NOMO-1 treated with DMSO at 0.1 percent for 48 hours (cell line): ENCODE measurements at regions not wholly inside any gene's neighbourhood (a gene's known extent, or its start where the extent isn't known, plus 50 kb on each side); places are given as distances from the start of the nearest gene placed in this dataset.

Experiments used
- DNase-seq: peaks from one replicate; lab custom pipeline; 2025; ENCODE audit not compliant: unreplicated experiment; lab: John Stamatoyannopoulos, UW

DNA sequence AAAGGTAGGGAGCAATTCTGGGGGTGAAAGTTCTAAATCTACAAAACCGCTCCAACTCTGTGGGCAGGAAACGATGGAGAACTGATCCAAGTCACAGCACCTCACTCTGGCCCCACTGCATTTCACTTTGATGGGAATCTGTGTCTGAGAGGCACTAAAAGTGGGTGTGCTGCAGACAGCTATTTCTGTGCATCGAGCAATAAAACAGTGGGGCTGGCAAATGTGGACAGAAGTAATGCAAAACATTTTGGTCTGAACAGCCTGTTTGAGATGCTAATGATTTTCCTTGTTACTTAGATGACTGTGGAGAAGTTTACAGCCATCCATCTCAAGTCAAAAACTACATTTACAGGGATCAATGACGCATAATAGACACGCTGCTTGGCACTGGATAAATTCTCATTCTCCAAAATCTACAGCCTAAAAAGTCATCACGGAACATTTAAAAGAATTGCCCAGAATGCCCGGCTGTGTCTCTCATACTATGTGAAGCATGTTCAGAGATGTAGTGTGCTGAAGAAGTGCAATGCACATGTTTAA lies 1671.6 kb upstream of the TENM3 start:
- DNase-seq = no peak

GRCh38 chr4:180578175-180578574 lies 1665.0 kb upstream of the TENM3 start:
- DNase-seq = no peak

- DNase-seq = no peak
These were observed 1662.1 kb upstream of the TENM3 start for GRCh38 chr4:180581061-180581460.

GRCh38 chr4:180587379-180587778 lies 1655.8 kb upstream of the TENM3 start:
- no peak for DNase-seq

GRCh38 chr4:180589575-180589974 lies 1653.6 kb upstream of the TENM3 start:
- no peak for DNase-seq

DNA sequence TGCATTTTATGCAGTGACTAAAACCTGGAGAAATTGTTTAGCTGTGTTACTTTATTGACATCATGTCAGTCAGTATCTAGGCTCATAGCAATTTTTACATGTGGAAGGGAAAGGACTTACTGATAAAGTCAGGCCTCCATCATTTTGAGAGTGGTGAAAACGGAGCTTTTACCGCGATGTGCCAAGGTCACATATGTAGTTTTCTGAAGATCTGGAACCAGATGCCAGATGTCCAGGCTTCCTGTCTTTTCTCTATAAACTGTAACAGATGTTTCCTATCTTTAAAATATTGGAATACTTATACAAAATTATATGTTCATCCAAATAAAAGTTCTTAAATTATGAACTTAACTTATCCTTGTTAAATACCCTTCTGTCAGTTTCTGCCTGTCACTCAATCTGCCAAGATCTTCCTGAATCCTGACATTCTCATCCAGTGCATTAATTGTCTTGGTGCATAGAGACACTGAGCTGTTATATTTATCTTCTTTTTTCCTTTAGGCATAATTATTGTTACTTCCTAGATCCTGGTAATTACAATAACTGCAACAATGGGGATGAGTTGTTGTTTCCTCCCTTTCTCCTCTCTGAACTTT lies 1646.2 kb upstream of the TENM3 start:
- no peak for DNase-seq

GRCh38 chr4:180598281-180598680 lies 1644.9 kb upstream of the TENM3 start:
- DNase-seq = no peak

GRCh38 chr4:180603791-180604190 lies 1639.4 kb upstream of the TENM3 start:
- DNase-seq = no peak

DNA sequence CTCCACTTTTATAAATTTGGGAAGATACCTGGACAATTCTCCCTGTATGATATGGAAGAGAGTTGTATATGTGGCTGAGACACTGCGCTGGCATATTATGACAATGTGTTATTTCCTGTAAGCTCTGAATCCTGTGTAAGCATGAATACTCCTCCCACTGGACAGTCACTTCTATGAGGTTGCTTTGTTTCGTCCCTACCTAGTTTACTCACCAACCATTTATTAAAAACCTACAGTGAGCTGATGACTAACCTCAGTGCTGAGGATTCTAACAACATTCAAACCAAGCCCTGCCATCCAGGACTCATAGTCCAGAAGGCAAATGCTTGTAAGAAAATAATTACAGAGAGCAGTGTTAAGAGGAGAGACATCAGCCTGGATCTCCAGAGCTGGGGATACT lies 1632.9 kb upstream of the TENM3 start:
- DNase-seq = no peak

- DNase-seq = no peak
These were observed 1627.5 kb upstream of the TENM3 start for GRCh38 chr4:180615746-180616145.

- DNase-seq = no peak
These were observed 1626.0 kb upstream of the TENM3 start for GRCh38 chr4:180617196-180617595.

- no peak for DNase-seq
These were observed 1624.8 kb upstream of the TENM3 start for GRCh38 chr4:180618396-180618795.

DNA sequence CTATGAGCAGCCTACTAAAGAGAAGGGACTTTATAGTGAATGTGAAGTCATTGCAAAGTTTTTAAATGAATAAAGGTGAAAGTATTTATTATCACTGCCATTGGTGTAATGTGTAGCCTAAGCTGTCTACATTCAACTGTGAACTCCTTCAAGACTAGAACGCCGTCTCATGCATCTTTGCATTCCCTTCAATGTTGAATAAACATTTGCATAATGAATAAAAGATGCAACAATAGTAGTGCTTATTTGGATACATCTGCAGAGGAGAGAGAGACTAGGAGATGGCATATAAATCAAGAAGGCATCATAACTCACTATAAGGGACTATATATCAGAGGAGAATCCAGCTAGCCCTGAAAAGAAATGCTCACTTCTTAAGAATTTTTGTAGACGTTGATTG lies 1623.8 kb upstream of the TENM3 start:
- no peak for DNase-seq

DNA sequence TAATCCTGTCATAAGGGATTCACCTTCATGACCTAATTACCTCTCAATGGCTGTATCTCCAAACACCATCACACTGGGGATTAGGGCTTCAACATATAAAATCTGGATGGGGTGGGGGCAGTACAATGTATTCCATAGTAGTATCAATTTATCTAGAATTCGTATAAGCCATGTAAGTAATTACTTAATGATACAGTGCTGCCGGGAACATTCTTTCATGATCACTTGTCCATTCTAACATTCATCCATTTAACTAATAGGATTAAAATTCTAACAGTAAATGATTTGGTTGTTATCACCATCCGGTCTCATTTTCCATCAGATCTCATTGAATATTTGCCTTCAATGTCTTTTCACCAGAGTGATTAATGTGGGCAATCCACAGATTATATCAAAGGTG lies 1620.9 kb upstream of the TENM3 start:
- no peak for DNase-seq

DNA sequence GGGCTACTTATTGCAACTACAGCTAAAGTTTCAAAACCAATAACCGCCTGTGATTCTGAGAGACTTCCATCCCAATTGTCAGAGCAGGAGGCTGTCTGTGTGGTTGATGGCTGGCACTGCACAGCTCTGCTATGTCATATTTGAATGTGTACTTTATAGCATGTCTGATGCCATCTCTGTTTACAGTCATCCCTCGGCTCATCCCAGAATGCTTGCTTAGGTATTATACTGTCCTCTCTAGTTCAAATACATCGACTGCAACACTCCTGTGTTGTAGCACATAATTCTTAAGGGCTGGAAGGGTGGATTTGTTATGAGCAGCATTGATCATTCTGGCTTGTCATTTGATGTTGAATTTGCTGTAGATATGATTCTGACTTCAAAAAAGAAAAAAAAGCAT lies 1617.5 kb upstream of the TENM3 start:
- no peak for DNase-seq

- DNase-seq = peak; percentile 5
These were observed 1613.1 kb upstream of the TENM3 start for GRCh38 chr4:180630012-180630665.

DNA sequence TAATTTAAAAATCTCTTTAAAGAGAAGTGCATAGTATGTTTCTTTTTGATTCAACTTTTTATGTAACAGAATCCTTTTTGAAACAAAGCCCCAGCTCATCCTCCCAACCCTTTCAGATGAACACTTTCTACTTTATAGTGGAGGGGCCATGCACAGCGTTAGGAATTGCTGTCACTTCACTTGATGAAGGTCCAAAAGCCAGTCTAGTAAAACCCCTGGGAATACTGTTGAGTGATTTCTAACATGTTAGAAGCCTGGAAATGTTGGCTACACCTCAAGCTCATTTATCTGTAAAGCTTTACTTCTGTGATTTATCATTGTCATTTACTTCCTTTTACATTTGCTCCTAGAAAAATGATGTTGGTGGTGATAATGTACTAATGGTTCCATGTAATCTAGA lies 1608.9 kb upstream of the TENM3 start:
- no peak for DNase-seq

GRCh38 chr4:180635281-180635680 lies 1607.9 kb upstream of the TENM3 start:
- no peak for DNase-seq

DNA sequence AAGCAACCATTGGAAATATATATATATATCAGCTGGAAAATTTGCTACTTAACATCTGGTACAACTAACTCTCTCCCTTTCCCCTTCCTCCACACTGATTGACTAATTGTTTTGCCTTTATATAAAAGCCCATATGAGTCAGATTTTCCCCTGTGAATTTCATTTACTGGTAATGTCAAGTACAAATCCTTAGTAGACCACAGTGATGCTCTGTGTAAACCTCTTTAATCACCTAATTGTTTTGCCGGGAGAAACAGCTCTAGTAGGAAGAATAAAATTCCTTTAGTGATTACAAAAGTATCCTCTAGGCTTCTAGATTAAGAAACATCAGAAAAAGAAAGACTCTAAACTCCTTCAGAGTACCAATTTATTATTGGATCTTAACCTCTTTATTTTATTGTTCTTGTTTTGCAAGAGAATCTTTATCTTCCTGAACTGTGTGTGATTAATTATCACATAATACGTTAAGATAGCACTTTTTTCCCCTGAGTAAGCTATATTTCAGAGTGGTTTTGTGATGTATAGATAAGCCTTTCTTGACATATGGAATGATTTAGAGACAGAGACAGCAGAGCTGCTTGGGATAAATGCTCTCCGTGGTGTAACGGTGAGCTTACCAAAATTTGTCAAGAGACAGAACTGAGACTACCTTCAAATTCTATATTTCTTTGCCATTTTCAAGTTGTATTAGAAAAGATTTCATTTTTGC lies 1606.4 kb upstream of the TENM3 start:
- DNase-seq = no peak

DNA sequence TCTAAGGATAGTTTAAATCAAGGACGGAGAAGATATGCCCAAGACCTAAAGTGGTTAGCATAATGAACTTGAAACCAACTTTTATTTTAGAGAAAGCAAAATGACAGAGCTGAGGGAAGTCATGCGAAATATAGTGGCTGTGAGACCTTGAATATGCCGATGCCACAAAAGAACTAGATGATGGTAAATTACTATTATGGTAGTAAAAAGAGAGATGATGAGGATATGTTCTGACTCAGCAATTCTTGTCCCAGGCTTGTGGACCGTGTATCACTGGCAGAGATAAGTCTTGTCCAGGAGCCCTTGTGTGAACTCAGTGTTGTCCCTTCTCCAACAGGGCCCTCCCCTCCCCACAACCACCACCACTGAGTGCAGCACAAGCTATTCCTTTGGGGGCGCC lies 1605.6 kb upstream of the TENM3 start:
- DNase-seq = no peak

DNA sequence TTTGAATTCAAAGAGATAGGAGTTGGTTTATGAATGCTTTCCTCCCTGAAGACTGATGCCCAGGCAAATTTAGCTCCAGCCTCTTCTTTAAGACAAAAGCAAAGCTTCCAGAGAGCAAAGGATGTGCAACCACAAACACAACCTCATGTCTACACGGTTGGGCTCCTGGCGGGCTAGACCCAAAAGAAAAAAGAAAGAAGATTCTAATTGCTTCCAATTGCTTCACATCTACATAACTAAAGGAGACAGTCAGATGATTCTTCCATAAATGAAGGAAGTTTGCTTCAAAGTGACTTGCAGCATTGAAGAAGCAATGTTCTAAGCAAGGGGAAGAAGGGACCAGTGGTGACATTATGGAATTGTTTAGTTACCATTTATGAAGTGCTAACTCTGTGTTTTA lies 1603.0 kb upstream of the TENM3 start:
- no peak for DNase-seq

DNA sequence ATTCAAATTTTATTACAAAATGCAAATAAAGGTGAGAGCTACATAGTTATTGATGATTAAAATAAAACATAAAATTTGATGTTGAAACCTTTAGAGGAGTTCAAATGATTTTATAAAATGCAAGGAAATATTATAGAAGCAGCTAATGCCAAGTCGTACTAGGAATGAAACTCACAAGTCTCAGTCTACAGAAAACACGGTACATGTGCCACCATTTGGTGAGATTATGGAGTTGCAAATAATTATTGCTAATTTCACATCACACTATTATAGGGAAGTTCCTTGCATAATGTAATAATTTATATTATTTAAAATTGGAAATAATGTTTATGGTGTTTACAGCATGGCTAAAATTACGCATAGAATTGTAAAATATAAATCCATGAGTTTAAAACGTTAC lies 1601.7 kb upstream of the TENM3 start:
- DNase-seq = no peak
